Upper lobe of left lung (tissue), 6 donors: ENCODE measurements at regions not wholly inside any gene's neighbourhood (a gene's known extent, or its start where the extent isn't known, plus 50 kb on each side); places are given as distances from the start of the nearest gene placed in this dataset.
"Not testable (repeated sequence)": the region's sequence is repeated elsewhere in the genome, so short reads cannot be mapped to it uniquely, and the experiment has no call there.

ENCODE experiments used
- ATAC-seq, 2 donors: fragments of 200-7000 bp; cut with Tn5 transposase; one replicate each; pipeline ENCODE4 v1.9.1; 2022; ENCODE audit warnings: mild to moderate bottlenecking in 2 of 2, moderate library complexity in 2 of 2; ENCODE audit not compliant: low FRiP score in 2 of 2
- DNase-seq, 2 donors: peaks; one replicate each; pipeline ENCODE4 v3.0.0-alpha.2; 2019 to 2020
- H3K27ac ChIP-seq, 4 donors: fragments of 200-600 bp; sonication (generic); one replicate each; pipeline ENCODE4 v1.5.1; 2016 to 2019
- H3K27me3 ChIP-seq, 4 donors: fragments of 200-600 bp; sonication (generic); one replicate each; pipeline ENCODE4 v1.5.1; 2017 to 2019
- H3K36me3 ChIP-seq, 4 donors: fragments of 200-600 bp; sonication (generic); one replicate each; pipeline ENCODE4 v1.5.1; 2016 to 2019
- H3K4me1 ChIP-seq, 4 donors: fragments of 200-600 bp; sonication (generic); one replicate each; pipeline ENCODE4 v1.5.1; 2018 to 2019
- H3K4me3 ChIP-seq, 4 donors: fragments of 200-600 bp; sonication (generic); one replicate each; pipeline ENCODE4 v1.5.1; 2017 to 2019; ENCODE audit warnings: mild to moderate bottlenecking in 2 of 4, moderate library complexity in 1 of 4
- H3K9me3 ChIP-seq, 4 donors: fragments of 200-600 bp; sonication (generic); one replicate each; pipeline ENCODE4 v1.5.1; 2018 to 2019
- CTCF ChIP-seq, 6 experiments: fragments of 450-650 bp in 4 of 6; fragments of 200-600 bp in 2 of 6; sonication (generic) in 2 of 6; IDR thresholded peaks; one replicate each; pipeline ENCODE4 v1.5.1; 2016 to 2019; ENCODE audit warnings: antibody characterized with exemption in 6 of 6
- EP300 ChIP-seq, 4 donors: sonication (generic); formaldehyde crosslinking; IDR thresholded peaks; one replicate each; pipeline ENCODE4 v1.5.1; 2017; ENCODE audit warnings: antibody characterized with exemption in 4 of 4, control low read depth in 2 of 4
- POLR2A ChIP-seq, 4 donors: fragments of 450-650 bp; IDR thresholded peaks; one replicate each; pipeline ENCODE4 v1.5.1; 2016 to 2017; ENCODE audit warnings: antibody characterized with exemption in 4 of 4, mild to moderate bottlenecking in 2 of 4
- POLR2AphosphoS5 ChIP-seq, 2 donors: sonication (generic); formaldehyde crosslinking; IDR thresholded peaks; one replicate each; pipeline ENCODE4 v1.5.1; 2017; ENCODE audit warnings: antibody characterized with exemption in 2 of 2
- WGBS, 2 donors: methylation state at CpG; one replicate each; pipeline ENCODE4 v1.1.5; 2017 to 2018; 5-methylcytosine and 5-hydroxymethylcytosine counted together
- donor health status: DM: no; HTN: no; CAD: no; lungs with moderate emphysema.
- donor health status: DM: no; HTN: yes; CAD: no; lungs with severe emphysema.

- H3K4me3 ChIP-seq: no peak overlapping the region
- no peaks in the 10 kb centered on the region for H3K36me3 ChIP-seq
- TF ChIP-seq POLR2AphosphoS5 (IDR thresholded peaks at IDR 0.05) (no peak), EP300 (IDR thresholded peaks at IDR 0.05) (no peak), CTCF (IDR thresholded peaks at IDR 0.05) (no peak), POLR2A (IDR thresholded peaks at IDR 0.05) (no peak)
- no peaks in the 10 kb centered on the region for H3K9me3 ChIP-seq
- WGBS, 2 donors: 80 to 88% methylated on average over 2 of the region's 2 CpGs
- H3K27me3 ChIP-seq: no peaks in the 10 kb centered on the region
- no peak overlapping the region for H3K27ac ChIP-seq
- peaks cover 0 to 7% (median 0%) of the 10 kb centered on the region in 4 donors for H3K4me1 ChIP-seq
- DNase-seq (no peak), ATAC-seq (no peak)
These were observed 88.0 kb upstream of the MAPRE2 start for GRCh38 chr18:34953212-34953611.

- not testable (repeated sequence) for H3K27me3 ChIP-seq, H3K9me3 ChIP-seq, H3K36me3 ChIP-seq, ATAC-seq, DNase-seq, H3K27ac ChIP-seq, H3K4me1 ChIP-seq, H3K4me3 ChIP-seq
These were observed 85.7 kb upstream of the MAPRE2 start for GRCh38 chr18:34955494-34955893.

- TF ChIP-seq POLR2AphosphoS5 (IDR thresholded peaks at IDR 0.05): no peak
- no peak for TF ChIP-seq POLR2A (IDR thresholded peaks at IDR 0.05)
- TF ChIP-seq EP300 (IDR thresholded peaks at IDR 0.05): no peak
- no peak for TF ChIP-seq CTCF (IDR thresholded peaks at IDR 0.05)
- H3K27ac ChIP-seq: no peak overlapping the region
- no peaks in the 10 kb centered on the region for H3K27me3 ChIP-seq
- no peak overlapping the region for H3K4me3 ChIP-seq
- no peaks in the 10 kb centered on the region for H3K36me3 ChIP-seq
- H3K4me1 ChIP-seq: peaks cover 0 to 7% (median 0%) of the 10 kb centered on the region in 4 donors
- H3K9me3 ChIP-seq: no peaks in the 10 kb centered on the region
- ATAC-seq (no peak), DNase-seq (no peak)
These were observed 84.5 kb upstream of the MAPRE2 start for GRCh38 chr18:34956663-34957062.

GRCh38 chr18:34957119-34957863 is 83.9 kb upstream of the MAPRE2 start:
- Histone ChIP-seq H3K27me3 (no peaks in the 10 kb centered on the region), H3K27ac (no peak overlapping the region), H3K36me3 (no peaks in the 10 kb centered on the region), H3K4me3 (no peak overlapping the region), H3K9me3 (no peaks in the 10 kb centered on the region), H3K4me1 (peaks cover 0 to 7% (median 0%) of the 10 kb centered on the region in 4 donors)
- no peak for DNase-seq
- no peak for TF ChIP-seq POLR2AphosphoS5 (IDR thresholded peaks at IDR 0.05)
- TF ChIP-seq POLR2A (IDR thresholded peaks at IDR 0.05): no peak
- no peak for TF ChIP-seq EP300 (IDR thresholded peaks at IDR 0.05)
- no peak for TF ChIP-seq CTCF (IDR thresholded peaks at IDR 0.05)
- 68 to 92% methylated on average over 3 of the region's 3 CpGs for WGBS, 2 donors
- ATAC-seq: no peak

GRCh38 chr18:34957864-34958259 is 83.4 kb upstream of the MAPRE2 start:
- Histone ChIP-seq H3K27ac (no peak overlapping the region), H3K27me3 (no peaks in the 10 kb centered on the region), H3K4me3 (no peak overlapping the region), H3K4me1 (peaks cover 0 to 7% (median 0%) of the 10 kb centered on the region in 4 donors), H3K9me3 (no peaks in the 10 kb centered on the region), H3K36me3 (no peaks in the 10 kb centered on the region)
- no peak for TF ChIP-seq POLR2A (IDR thresholded peaks at IDR 0.05)
- TF ChIP-seq CTCF (IDR thresholded peaks at IDR 0.05): no peak
- TF ChIP-seq POLR2AphosphoS5 (IDR thresholded peaks at IDR 0.05): no peak
- whole genome bisulfite sequencing, 2 donors: 73 to 89% methylated on average over 2 of the region's 2 CpGs
- ATAC-seq: no peak
- no peak for DNase-seq
